ENCODE measurements at regions not wholly inside any gene's neighbourhood (a gene's known extent, or its start where the extent isn't known, plus 50 kb on each side); places are given as distances from the start of the nearest gene placed in this dataset.

DNA sequence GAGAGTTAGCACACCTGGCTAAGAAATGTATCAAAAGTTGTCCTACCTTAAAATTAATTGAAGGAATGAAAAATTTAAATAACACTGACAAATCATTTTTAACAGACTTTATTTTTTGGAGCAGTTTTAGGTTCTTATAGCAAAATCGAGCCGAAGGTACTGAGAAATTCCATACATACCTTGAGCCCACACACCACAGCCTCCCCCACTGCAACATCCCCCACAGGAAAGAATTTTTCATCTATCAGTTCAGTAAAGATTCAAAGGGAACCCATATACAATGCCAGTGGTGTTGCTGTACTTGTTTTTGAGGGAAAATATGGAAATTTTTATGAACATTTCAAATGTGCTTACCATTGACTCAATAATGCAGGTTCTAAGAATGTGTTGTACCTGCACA, 169.8 kb upstream of the HS6ST1 start:
- Histone ChIP-seq H3K27me3 (ENCODE audit: low read depth) (peaks cover 7% of the 10 kb centered on the region), H3K4me1 (peaks cover under 1% of the 10 kb centered on the region), H3K27ac (replicated peaks) (no peak overlapping the region), H3K36me3 (no peaks in the 10 kb centered on the region), H3K9me3 (replicated peaks) (peaks cover 6% of the 10 kb centered on the region), H3K4me3 (no peak overlapping the region)
- intact Hi-C loops (cut with micrococcal nuclease), result no loop called here
- DNase-seq, result no peak
- TF ChIP-seq, protein P1, sequence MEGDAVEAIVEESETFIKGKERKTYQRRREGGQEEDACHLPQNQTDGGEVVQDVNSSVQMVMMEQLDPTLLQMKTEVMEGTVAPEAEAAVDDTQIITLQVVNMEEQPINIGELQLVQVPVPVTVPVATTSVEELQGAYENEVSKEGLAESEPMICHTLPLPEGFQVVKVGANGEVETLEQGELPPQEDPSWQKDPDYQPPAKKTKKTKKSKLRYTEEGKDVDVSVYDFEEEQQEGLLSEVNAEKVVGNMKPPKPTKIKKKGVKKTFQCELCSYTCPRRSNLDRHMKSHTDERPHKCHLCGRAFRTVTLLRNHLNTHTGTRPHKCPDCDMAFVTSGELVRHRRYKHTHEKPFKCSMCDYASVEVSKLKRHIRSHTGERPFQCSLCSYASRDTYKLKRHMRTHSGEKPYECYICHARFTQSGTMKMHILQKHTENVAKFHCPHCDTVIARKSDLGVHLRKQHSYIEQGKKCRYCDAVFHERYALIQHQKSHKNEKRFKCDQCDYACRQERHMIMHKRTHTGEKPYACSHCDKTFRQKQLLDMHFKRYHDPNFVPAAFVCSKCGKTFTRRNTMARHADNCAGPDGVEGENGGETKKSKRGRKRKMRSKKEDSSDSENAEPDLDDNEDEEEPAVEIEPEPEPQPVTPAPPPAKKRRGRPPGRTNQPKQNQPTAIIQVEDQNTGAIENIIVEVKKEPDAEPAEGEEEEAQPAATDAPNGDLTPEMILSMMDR (IDR thresholded peaks at IDR 0.05; ENCODE audit: borderline replicate concordance), result no peak

DNA sequence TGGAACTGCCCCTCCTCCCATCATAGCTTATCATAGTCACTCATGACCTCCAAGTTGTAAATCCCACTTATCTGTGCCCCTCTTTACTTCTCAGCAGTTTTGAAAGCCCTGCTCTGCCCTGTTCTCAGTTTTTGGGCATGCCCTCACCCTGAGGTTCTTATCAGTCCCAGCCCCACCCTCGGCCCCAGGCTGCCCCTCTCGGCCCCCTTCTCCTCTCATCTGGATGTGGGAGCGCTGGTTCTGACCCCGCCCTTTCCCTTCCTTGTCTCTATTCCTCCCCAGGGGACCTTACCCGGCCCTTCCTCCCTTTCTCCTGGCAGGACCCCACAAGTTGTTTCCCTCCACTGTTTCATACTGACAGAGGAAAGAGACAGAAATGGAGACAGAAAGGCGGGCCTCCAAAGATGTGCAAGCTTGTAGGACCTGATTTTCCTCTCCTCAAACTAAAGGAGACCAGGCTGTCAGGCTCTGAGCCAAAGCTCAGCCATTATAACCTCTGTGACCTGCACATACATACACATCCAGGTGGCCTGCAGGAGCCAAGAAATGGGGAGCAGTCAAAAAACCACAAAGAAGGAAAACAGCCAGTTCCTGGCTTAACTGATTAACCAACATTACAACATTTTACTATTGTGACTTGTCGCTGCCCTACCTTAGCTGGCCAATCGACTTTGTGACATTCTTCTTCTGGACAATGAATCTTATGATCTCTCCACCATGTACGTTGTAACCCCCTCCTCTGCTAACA, 171.0 kb upstream of the HS6ST1 start:
- intact Hi-C loops (cut with micrococcal nuclease), result no loop called here
- TF ChIP-seq, protein P1 (IDR thresholded peaks at IDR 0.05; ENCODE audit: borderline replicate concordance), result no peak
- H3K4me1 ChIP-seq, result peaks cover 11% of the 10 kb centered on the region
- H3K27ac ChIP-seq (replicated peaks), result no peak overlapping the region
- peaks cover 10% of the 10 kb centered on the region for H3K27me3 ChIP-seq (ENCODE audit: low read depth)
- no peak overlapping the region for H3K4me3 ChIP-seq
- H3K9me3 ChIP-seq (replicated peaks), result peaks cover 6% of the 10 kb centered on the region
- no peak for DNase-seq
- no peaks in the 10 kb centered on the region for H3K36me3 ChIP-seq

DNA sequence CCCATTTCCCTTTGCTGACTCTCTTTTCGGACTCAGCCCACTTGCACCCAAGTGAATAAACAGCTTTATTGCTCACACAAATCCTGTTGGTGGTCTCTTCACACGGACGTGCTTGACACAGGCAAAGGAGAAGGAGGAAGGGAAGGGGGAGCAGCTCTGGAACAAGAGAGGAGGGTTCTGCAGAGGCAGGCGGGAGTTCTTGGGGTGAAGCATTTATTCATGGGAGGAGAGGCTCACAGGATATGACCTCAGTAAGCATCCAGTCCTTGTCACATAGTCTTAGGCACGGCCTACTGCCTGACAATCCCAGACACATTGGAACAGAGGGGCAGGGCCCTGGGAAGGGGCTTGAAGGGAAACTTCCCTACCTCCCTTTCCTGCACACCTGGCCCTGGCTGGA, 171.7 kb upstream of the HS6ST1 start:
- TF ChIP-seq, protein P1 (IDR thresholded peaks at IDR 0.05; ENCODE audit: borderline replicate concordance), result no peak
- no peak overlapping the region for H3K27ac ChIP-seq (replicated peaks)
- intact Hi-C loops (cut with micrococcal nuclease), result no loop called here
- no peak overlapping the region for H3K4me3 ChIP-seq
- peaks cover 6% of the 10 kb centered on the region for H3K9me3 ChIP-seq (replicated peaks)
- H3K4me1 ChIP-seq, result peaks cover 17% of the 10 kb centered on the region
- H3K36me3 ChIP-seq, result no peaks in the 10 kb centered on the region
- H3K27me3 ChIP-seq (ENCODE audit: low read depth), result peaks cover 10% of the 10 kb centered on the region
- DNase-seq, result no peak

DNA sequence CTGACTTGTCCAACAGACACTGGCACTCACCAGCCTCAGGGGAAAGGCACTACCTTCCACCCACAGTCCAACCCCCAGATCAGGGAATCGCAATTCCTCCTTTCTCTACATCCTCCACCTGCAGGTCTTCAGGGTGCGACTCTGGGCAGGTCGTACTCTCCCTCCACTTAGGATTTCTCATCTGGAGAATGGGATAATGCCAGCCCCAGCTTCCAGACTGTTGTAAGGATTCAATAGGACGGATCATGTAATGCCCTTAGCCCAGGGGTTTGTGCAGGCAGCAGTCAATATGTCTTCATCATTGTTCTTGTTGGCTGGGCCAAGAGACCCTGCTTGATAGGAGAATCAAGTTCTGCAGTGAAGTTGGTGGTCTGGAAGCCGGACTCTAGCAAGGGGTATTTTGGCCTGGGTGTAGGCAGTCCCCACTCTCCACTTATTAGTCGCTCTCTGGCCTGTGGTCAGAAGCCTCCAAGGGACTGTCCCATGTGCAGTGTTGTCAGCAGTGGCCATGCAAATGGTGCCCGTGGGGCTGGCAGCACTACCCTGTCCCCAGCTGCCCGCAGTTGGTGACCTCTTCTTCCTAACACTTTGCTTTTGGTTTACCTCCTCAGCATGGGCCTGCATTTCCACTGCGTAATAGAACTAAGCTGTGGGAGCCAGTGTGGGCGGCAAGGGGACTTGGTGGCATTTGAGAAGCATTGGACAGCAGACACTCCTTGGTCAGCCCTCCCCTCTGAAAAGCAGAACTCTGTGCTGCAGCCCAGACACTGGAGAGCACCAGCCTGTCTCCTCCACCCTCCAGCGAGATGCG, 172.4 kb upstream of the HS6ST1 start:
- Histone ChIP-seq H3K9me3 (replicated peaks) (peaks cover 6% of the 10 kb centered on the region), H3K4me1 (peaks cover 24% of the 10 kb centered on the region), H3K27me3 (ENCODE audit: low read depth) (peaks cover 10% of the 10 kb centered on the region), H3K36me3 (no peaks in the 10 kb centered on the region), H3K4me3 (no peak overlapping the region), H3K27ac (replicated peaks) (no peak overlapping the region)
- TF ChIP-seq, protein P1 (IDR thresholded peaks at IDR 0.05; ENCODE audit: borderline replicate concordance), result no peak
- intact Hi-C loops (cut with micrococcal nuclease), result no loop called here
- DNase-seq, result no peak

DNA sequence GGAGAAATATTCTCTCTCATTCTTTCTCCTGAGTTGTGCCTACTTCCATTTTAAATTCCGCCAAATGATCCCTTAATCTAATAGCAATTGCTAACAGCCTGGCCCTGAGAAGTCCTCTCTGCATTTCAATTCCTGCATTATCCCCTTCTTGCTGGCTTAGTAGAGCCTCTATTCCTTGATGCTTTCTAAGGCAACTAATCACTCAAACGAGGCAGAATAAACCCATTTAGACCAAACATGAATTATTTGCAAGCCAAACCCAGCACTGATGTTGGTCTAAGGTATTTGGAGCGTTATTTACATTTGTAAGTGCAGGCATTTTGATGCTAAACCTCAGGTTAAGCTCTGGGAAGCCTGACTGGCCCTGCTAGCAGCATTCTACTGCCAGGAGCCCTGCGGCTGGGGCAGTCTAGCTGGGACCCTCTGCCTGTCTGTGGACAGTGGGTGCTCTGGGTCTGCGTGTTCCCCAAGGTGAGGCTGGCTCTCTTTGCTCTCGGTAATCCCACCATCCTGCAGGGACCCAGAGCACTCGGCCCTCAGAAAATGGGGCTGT, 173.1 kb upstream of the HS6ST1 start:
- H3K27me3 ChIP-seq (ENCODE audit: low read depth), result peaks cover 10% of the 10 kb centered on the region
- TF ChIP-seq, protein P1 (IDR thresholded peaks at IDR 0.05; ENCODE audit: borderline replicate concordance), result no peak

More for the DNA sequence above, 173.1 kb upstream of the HS6ST1 start:
- peaks cover 6% of the 10 kb centered on the region for H3K9me3 ChIP-seq (replicated peaks)
- no peaks in the 10 kb centered on the region for H3K36me3 ChIP-seq
- peaks cover 27% of the 10 kb centered on the region for H3K4me1 ChIP-seq
- no peak for DNase-seq
- intact Hi-C loops (cut with micrococcal nuclease), result no loop called here
- no peak overlapping the region for H3K27ac ChIP-seq (replicated peaks)
- H3K4me3 ChIP-seq, result no peak overlapping the region

Data from left ventricle myocardium inferior (tissue), 1 donor.